GM21526 (cell line): ENCODE measurements at regions not wholly inside any gene's neighbourhood (a gene's known extent, or its start where the extent isn't known, plus 50 kb on each side); places are given as distances from the start of the nearest gene placed in this dataset.

Experiments
- ATAC-seq: cut with Tn5 transposase; IDR thresholded peaks from one replicate; pipeline ENCODE4 v1.9.1; 2021; ENCODE audit warnings: moderate library complexity; ENCODE audit not compliant: unreplicated experiment, low FRiP score

GRCh38 chr12:90333939-90334338 is 621.0 kb downstream of the CCER1 start:
- ATAC-seq: no peak

- no peak for ATAC-seq
Measured at GRCh38 chr12:90333424-90333823, 621.6 kb downstream of the CCER1 start.

DNA sequence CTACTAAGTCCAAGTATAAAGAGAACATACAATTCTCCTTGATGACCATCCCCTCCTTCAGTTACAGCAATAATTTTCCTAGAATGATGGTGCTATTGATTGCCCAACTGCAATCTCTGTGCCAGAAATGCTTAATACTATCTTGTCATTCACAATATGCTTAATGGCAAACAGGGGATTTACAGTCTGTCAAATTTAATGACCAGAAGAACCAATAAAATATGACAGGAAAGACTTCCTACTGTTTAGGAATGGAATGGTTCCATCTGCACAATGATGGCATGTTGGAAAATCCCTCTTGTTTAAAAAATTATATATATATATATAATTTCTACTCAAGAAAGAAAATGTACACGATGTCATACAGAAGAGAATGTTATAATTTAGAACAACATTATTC is 623.2 kb downstream of the CCER1 start:
- no peak for ATAC-seq

DNA sequence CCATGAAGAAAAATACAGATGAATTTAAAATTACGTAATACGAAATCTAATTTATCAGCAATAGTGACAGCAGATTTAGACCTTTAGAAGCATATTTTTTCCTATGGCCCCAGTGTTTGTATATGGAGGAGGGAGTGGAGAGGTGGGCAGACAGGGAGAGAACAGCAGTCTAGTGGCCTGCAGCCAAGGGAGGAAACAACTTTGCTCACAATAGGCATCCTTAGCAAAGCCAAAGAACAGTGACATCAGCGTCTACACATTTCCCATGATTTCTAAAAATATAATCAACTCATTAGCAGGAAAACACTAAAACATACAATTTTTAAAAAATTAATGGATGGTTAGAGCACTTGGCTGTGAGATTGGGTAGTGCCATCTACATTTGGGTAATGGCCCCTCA is 622.6 kb upstream of the ATP2B1 start:
- ATAC-seq: no peak

DNA sequence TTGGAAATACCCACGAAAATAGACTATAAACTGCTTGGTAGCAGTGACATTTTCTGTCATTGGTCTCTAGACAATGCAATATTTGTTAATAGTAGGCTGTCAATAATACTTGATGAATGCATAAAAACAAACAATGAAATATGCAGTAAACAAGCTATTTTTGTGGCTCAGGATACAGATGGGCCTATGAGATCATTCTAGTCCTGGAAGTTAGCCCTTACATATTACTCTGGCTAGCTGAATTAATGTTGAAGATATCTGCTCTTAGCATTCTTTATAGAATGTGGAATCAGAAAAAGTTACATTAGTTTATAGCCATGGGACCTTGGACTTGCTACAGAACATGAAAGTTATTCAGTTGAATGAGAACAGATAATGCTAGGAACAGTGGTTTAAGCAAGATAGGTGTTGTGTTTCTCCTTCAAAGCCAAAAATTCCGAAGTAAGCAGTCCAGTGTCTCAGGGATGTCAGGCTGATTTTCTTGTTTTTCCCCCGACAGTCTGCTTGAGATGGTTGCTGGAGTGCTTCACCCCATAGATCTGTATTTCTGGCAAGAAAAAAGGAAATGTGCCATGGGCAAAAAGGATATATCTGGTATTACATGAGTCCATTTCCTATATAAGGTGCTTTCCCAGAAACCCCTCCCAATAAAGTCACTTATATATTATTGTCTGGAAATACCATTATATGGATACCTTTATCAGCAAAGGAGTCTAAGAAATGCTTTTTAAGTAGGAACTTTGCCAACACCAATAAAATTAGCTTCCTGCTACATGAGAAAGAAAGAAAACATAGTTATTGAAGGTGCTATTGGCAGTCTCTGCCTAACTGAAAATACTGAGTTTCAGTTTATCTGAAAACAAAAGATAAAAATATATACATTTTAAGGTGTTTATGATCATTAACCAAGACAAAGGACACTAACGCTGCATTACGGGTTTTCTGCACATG is 619.4 kb upstream of the ATP2B1 start:
- ATAC-seq: no peak

GRCh38 chr12:90323217-90323616 is 614.6 kb upstream of the ATP2B1 start:
- ATAC-seq: no peak

DNA sequence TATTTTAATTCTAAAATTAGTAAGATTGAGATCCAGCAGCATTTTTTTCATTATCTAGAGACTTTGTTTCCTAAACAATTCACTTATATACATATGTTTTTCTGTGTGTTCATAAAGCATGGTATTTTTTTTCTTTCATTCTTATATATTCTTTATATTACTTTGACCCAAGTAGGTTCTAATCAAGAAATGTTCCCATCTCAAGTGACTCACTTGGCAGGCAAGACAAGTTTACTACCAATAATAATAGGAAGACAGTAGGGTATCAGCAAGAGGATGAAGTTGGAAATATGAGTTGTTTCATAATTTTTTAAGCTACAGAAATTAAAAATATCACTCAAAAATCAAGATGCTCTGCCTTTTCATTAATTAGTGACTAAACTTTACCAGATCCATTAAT is 613.4 kb upstream of the ATP2B1 start:
- no peak for ATAC-seq

DNA sequence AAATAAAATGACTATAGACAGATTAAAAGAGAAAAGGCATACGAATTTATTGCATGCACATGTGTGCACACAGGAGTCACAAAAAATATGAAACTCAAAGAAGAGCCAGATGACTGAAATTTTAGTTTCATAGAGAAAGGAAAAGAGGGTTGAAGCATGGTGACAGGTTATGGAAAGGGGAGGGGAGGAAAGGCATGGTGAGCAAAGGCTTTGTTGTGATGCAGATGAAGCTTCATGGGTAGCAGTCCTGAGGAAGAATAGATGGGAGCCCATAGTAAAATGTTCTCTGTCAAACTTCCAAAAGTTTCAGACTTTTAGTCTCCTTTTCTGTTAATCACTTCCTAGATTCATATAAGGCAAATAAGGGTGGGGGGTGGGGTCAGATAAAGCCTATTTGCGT is 612.7 kb upstream of the ATP2B1 start:
- no peak for ATAC-seq

GRCh38 chr12:90311561-90311960 is 602.9 kb upstream of the ATP2B1 start:
- ATAC-seq: no peak

GRCh38 chr12:90305379-90305778 is 596.7 kb upstream of the ATP2B1 start:
- ATAC-seq: no peak

DNA sequence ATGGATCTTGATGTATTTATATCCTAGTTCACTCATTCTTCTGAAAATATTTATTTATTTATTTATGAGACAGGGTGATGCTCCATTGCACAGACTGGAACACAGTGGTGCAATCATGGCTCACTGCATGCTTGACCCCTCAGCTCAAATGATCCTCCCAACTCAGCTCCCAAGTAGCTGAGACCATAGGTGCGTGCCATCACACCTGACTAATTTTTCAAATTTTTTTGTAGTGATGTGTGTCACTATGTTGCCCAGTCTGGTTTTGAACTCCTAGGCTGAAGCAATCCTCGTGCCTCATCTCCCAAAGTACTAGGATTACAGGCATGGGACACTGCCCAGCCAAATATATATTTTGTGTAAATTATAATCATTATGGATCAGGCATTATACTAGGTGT is 595.6 kb upstream of the ATP2B1 start:
- no peak for ATAC-seq

- no peak for ATAC-seq
Measured at GRCh38 chr12:90303771-90304170, 595.1 kb upstream of the ATP2B1 start.

GRCh38 chr12:90301561-90302133 is 593.0 kb upstream of the ATP2B1 start:
- ATAC-seq: no peak

DNA sequence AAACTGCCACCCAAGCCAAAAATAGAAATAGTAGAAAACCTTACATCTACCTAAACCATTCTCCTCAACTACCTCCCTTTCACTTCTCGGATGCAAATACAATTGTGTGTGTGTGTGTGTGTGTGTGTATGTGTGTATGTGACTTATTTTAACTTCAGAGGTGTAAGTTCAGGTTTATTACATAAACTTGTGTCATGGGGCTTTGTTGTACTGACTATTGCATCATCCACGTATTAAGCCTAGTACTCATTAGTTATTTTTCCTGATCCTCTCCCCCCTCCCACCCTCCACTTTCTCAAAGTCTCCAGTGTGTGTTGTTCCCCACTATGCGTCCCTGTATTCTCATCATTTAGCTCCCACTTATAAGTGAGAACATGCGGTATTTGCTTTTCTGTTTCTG is 592.5 kb upstream of the ATP2B1 start:
- no peak for ATAC-seq

- peak; percentile 25 for ATAC-seq
Measured at GRCh38 chr12:90299666-90300065, 591.0 kb upstream of the ATP2B1 start.

GRCh38 chr12:90299121-90299520 is 590.5 kb upstream of the ATP2B1 start:
- peak; percentile 95 for ATAC-seq

- ATAC-seq: no peak
Measured at GRCh38 chr12:90298289-90298948, 589.8 kb upstream of the ATP2B1 start.

GRCh38 chr12:90295858-90296257 is 587.2 kb upstream of the ATP2B1 start:
- no peak for ATAC-seq

DNA sequence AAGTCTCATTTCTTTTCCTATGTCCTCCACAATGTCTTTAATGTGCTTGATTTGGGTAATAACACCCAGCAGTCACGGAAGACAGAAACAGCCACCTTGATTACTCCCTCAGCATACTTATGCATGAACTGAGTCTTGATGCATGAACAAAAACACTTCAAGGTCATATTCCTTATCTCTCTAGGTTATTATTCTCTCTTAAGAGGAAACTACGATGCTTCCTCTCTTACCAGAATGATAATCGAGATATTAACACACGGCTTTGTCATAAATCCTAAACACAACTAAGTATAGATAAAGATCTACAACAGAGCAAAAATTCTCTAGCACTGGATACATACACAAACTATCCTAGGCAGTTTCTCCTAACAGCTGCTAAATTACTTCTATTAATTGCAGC is 583.5 kb upstream of the ATP2B1 start:
- ATAC-seq: no peak

DNA sequence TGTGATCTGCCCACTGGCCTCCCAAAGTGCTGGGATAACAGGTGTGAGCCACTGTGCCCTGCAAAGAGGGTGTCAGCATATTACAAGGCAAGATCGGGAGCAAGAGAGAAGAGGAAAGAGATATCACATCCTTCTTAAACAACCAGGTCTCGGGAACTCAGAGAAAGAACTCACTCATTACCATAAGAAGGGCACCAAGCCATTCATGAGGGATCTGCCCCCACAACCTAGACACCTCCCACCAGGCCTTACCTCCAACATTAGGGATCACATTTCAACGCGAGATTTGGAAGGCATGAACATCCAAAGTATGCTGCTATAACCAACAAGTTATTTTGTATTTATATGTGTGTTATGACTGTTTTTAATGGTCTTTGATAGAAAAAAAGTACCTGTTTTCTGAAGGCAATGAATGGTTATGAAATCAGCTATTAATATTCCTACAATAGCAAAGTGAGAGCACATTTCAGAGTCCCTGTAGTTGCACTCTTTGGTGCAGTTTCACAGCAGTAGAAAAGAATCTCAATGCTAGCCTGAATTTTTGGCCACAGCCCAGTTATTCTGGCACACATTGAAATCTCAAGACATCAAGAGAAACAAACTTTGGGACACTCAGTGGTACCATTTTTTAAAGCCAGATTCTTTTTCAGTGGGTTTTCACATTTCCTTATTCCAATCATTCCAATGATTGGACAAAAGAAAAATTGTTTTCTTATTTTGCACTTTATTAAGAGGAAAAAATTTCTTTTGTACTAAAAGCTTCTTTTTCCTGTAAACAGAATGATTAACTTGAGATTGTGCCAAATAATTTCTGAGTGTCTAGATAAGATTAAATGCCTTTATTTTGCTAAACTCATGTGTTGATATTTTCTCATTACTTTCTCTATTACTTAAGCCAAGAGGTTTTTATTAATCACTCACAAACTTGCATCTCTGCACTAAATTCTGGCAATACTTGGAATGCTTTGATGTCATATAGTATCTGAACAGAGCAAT is 582.6 kb upstream of the ATP2B1 start:
- ATAC-seq: no peak
